Spleen (tissue), 11 donors: ENCODE measurements at regions not wholly inside any gene's neighbourhood (a gene's known extent, or its start where the extent isn't known, plus 50 kb on each side); places are given as distances from the start of the nearest gene placed in this dataset.

ENCODE experiments used
- DNase-seq: peaks from one replicate; pipeline ENCODE4 v3.0.0-alpha.2; 2020
- H3K27ac ChIP-seq, 8 donors: fragments of 200-600 bp; sonication (generic) in 7 of 8; 1 replicate in 4 of 8; 2 replicates in 4 of 8; pipeline versions ENCODE4 v1.5.0 to v1.8.0; 2016 to 2021; ENCODE audit warnings: inconsistent platforms in 4 of 8, mild to moderate bottlenecking in 4 of 8, moderate library complexity in 1 of 8
- H3K27me3 ChIP-seq, 7 donors: fragments of 200-600 bp; sonication (generic) in 6 of 7; replicated peaks in 1 of 7; 1 replicate in 4 of 7; 2 replicates in 3 of 7; pipeline versions ENCODE4 v1.5.0 to v1.8.0; 2016 to 2021; ENCODE audit warnings: inconsistent platforms in 3 of 7, mild to moderate bottlenecking in 1 of 7
- H3K36me3 ChIP-seq, 6 donors: fragments of 200-600 bp; sonication (generic) in 5 of 6; 1 replicate in 4 of 6; 2 replicates in 2 of 6; pipeline versions ENCODE4 v1.5.0 to v1.8.0; 2016 to 2021; ENCODE audit warnings: inconsistent platforms in 2 of 6
- H3K4me1 ChIP-seq, 6 donors: fragments of 200-600 bp; sonication (generic) in 5 of 6; 1 replicate in 3 of 6; 2 replicates in 3 of 6; pipeline versions ENCODE4 v1.5.0 to v1.8.0; 2016 to 2021; ENCODE audit warnings: inconsistent platforms in 3 of 6
- H3K4me3 ChIP-seq, 8 donors: fragments of 200-600 bp; sonication (generic) in 7 of 8; 1 replicate in 4 of 8; 2 replicates in 4 of 8; pipeline versions ENCODE4 v1.5.0 to v1.8.0; 2016 to 2021; ENCODE audit warnings: inconsistent platforms in 4 of 8, mild to moderate bottlenecking in 4 of 8, moderate library complexity in 2 of 8
- H3K9me3 ChIP-seq, 8 donors: fragments of 200-600 bp; sonication (generic) in 7 of 8; 1 replicate in 4 of 8; 2 replicates in 4 of 8; pipeline versions ENCODE4 v1.5.0 to v1.8.0; 2016 to 2021; ENCODE audit warnings: inconsistent platforms in 4 of 8
- CTCF ChIP-seq, 11 experiments: fragments of 200-600 bp in 7 of 11; fragments of 450-650 bp in 4 of 11; sonication (generic) in 4 of 11; IDR thresholded peaks in 8 of 11; conservative IDR thresholded peaks in 3 of 11; 1 replicate in 7 of 11; 2 replicates in 4 of 11; pipeline versions ENCODE4 v1.4.0 to v1.8.0; 2016 to 2021; ENCODE audit warnings: antibody characterized with exemption in 11 of 11, inconsistent platforms in 4 of 11, mild to moderate bottlenecking in 1 of 11
- POLR2A ChIP-seq, 3 donors: fragments of 450-650 bp; IDR thresholded peaks; one replicate each; pipeline ENCODE4 v1.5.1; 2017; ENCODE audit warnings: antibody characterized with exemption in 3 of 3, mild to moderate bottlenecking in 1 of 3
- POLR2AphosphoS5 ChIP-seq, 3 donors: sonication (generic); formaldehyde crosslinking; IDR thresholded peaks; one replicate each; pipeline ENCODE4 v1.5.1; 2017; ENCODE audit warnings: antibody characterized with exemption in 3 of 3
- WGBS, 5 donors: extraction: QIAGEN DNeasy Blood & Tissue Kit in 3 of 5; methylation state at CpG; one replicate each; pipeline versions ENCODE4 v1.1.5 to v1.1.7; 2013 to 2018; 5-methylcytosine and 5-hydroxymethylcytosine counted together
- intact Hi-C: fragments of 100-400 bp; cut with DNase I; formaldehyde crosslinking; loops from one replicate; pipeline ENCODE4 v1.15.0; 2023; ENCODE audit warnings: low total_unique reads
- donor health status: healthy with polysubstance abuse.
- donor health status: DM: no; HTN: no; CAD: no; lungs with moderate emphysema.
- donor health status: DM: no; HTN: no; CAD: no.
- donor health status: Bipolar disorder and iron deficiency.
- donor health status: healthy.
- donor health status: DM: no; HTN: no; CAD: no.
- donor health status: DM: yes; HTN: yes; CAD: no.

- intact Hi-C loops, result no loop called here
- TF ChIP-seq POLR2A (IDR thresholded peaks at IDR 0.05), result no peak
- no peak for TF ChIP-seq CTCF (IDR thresholded peaks at IDR 0.05 in 8 of 11, conservative IDR thresholded peaks at IDR 0.05 in 3 of 11)
- TF ChIP-seq POLR2AphosphoS5 (IDR thresholded peaks at IDR 0.05), result no peak
- no peak for DNase-seq
- H3K36me3 ChIP-seq, result no peaks in the 10 kb centered on the region
- H3K27ac ChIP-seq, result no peak overlapping the region
- H3K9me3 ChIP-seq, result peaks cover 0 to 14% (median 2%) of the 10 kb centered on the region in 8 donors
- no peaks in the 10 kb centered on the region for H3K4me1 ChIP-seq
- WGBS, 5 donors, result 66 to 81% (median 67%) methylated on average over 1 of the region's 1 CpG
- H3K27me3 ChIP-seq, result no peaks in the 10 kb centered on the region
- no peak overlapping the region for H3K4me3 ChIP-seq
Measured at GRCh38 chr13:106967391-106967790, 399.5 kb upstream of the ARGLU1 start.

GRCh38 chr13:106963151-106963550, 395.2 kb upstream of the ARGLU1 start:
- no peak overlapping the region for H3K4me3 ChIP-seq
- H3K36me3 ChIP-seq, result no peaks in the 10 kb centered on the region
- WGBS, 5 donors, result 63 to 83% (median 69%) methylated on average over 2 of the region's 2 CpGs
- intact Hi-C loops, result no loop called here
- no peak overlapping the region for H3K27ac ChIP-seq
- peaks cover 0 to 11% (median 2%) of the 10 kb centered on the region in 8 donors for H3K9me3 ChIP-seq
- H3K27me3 ChIP-seq, result no peaks in the 10 kb centered on the region
- TF ChIP-seq POLR2A (IDR thresholded peaks at IDR 0.05) (no peak), CTCF (IDR thresholded peaks at IDR 0.05 in 8 of 11, conservative IDR thresholded peaks at IDR 0.05 in 3 of 11) (no peak), POLR2AphosphoS5 (IDR thresholded peaks at IDR 0.05) (no peak)
- no peak for DNase-seq
- H3K4me1 ChIP-seq, result no peaks in the 10 kb centered on the region

GRCh38 chr13:106961651-106962050, 393.7 kb upstream of the ARGLU1 start:
- DNase-seq, result no peak
- no peak overlapping the region for H3K4me3 ChIP-seq
- peaks cover 0 to 2% (median 0%) of the 10 kb centered on the region in 8 donors for H3K9me3 ChIP-seq
- no peaks in the 10 kb centered on the region for H3K27me3 ChIP-seq
- no peaks in the 10 kb centered on the region for H3K4me1 ChIP-seq
- intact Hi-C loops, result no loop called here
- no peak overlapping the region for H3K27ac ChIP-seq
- H3K36me3 ChIP-seq, result no peaks in the 10 kb centered on the region
- TF ChIP-seq POLR2AphosphoS5 (IDR thresholded peaks at IDR 0.05) (no peak), CTCF (IDR thresholded peaks at IDR 0.05 in 8 of 11, conservative IDR thresholded peaks at IDR 0.05 in 3 of 11) (no peak), POLR2A (IDR thresholded peaks at IDR 0.05) (no peak)
- 62 to 74% (median 68%) methylated on average over 2 of the region's 2 CpGs for WGBS, 5 donors

GRCh38 chr13:106961216-106961615, 393.3 kb upstream of the ARGLU1 start:
- WGBS, 5 donors, result 86 to 100% (median 100%) methylated on average over 1 of the region's 1 CpG
- intact Hi-C loops, result no loop called here
- Histone ChIP-seq H3K4me1 (no peaks in the 10 kb centered on the region), H3K4me3 (no peak overlapping the region), H3K27ac (no peak overlapping the region), H3K9me3 (no peaks in the 10 kb centered on the region), H3K36me3 (no peaks in the 10 kb centered on the region), H3K27me3 (no peaks in the 10 kb centered on the region)
- no peak for DNase-seq
- no peak for TF ChIP-seq CTCF (IDR thresholded peaks at IDR 0.05 in 8 of 11, conservative IDR thresholded peaks at IDR 0.05 in 3 of 11)
- TF ChIP-seq POLR2AphosphoS5 (IDR thresholded peaks at IDR 0.05), result no peak
- TF ChIP-seq POLR2A (IDR thresholded peaks at IDR 0.05), result no peak
